Activated naive CD4-positive, alpha-beta T cell treated with Interleukin-2 at 50 U/mL for 16 hours (primary cell): ENCODE measurements at regions not wholly inside any gene's neighbourhood (a gene's known extent, or its start where the extent isn't known, plus 50 kb on each side); places are given as distances from the start of the nearest gene placed in this dataset.
"Not testable (repeated sequence)": the region's sequence is repeated elsewhere in the genome, so short reads cannot be mapped to it uniquely, and the experiment has no call there.

ENCODE experiments used
- DNase-seq: peaks from one replicate; pipeline ENCODE4 v3.0.0-alpha.2; 2020

DNA sequence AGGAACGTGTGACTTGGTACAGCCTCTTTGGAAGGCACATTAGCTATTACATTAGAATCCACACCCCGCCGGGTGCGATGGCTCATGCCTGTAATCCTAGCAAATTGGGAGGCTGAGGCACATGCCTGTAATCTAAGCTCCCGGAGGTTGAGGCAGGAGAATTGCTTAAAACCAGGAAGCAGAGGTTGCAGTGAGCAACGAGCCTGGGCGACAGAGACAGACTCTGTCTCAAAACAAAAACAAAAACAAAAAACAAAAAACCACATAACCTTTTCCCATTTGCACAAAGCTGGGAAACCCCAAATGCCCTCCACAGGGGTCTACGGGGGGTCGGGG, 82.7 kb upstream of the METTL9 start:
- not testable (repeated sequence) for DNase-seq

DNA sequence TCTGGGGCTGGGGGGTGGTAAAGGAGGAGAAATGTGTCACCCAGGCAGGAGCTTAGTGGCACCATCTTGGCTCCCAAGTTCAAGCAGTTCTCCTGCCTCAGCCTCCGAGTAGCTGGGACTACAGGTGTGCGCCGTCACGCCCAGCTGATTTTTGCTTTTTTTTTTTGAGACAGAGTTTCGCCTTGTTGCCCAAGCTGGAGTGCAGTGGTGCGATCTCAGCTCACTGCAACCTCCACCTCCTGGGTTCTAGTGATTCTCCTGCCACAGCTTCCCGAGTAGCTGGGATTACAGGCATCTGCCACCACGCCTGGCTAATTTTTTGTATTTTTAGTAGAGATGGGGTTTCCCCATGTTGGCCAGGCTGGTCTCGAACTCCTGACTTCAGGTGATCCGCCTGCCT, 82.1 kb upstream of the METTL9 start:
- DNase-seq, result not testable (repeated sequence)

DNA sequence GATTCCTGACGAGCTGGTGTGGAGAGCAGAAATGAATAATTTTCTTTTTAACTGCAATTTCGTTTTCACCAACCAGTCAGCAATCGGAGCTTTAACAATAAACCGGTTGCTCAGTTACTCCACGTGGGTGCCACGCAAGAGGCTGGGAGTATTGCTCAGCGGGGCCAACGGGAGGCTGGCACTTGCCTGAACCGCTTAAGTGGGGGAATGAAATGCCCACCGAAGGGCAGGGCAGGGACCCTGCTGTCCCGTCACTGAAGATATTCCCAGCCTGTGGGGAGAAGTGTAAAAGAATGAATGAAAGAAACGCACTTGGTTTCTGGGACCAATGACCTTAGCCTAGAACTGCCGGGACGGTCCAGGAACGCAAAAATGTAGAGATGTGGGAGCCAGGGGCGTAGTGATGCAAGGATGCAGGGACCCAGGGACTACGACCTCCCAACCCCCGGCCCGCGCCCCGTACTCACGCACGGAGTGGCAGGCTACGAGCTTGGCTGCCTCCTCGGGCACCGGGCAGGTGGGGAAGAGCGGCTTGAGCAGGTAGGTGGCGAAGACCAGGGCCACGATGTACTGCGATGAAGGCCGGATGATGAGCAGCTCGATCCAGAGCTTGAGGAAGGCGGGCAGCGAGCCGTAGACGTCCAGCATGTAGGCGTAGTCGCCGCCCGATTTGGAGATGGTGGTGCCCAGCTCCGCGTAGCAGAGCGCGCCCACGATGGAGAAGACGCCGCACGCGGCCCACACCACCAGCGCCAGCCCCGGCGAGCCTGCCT, 79.8 kb upstream of the METTL9 start:
- DNase-seq, result peak; percentile 53

DNA sequence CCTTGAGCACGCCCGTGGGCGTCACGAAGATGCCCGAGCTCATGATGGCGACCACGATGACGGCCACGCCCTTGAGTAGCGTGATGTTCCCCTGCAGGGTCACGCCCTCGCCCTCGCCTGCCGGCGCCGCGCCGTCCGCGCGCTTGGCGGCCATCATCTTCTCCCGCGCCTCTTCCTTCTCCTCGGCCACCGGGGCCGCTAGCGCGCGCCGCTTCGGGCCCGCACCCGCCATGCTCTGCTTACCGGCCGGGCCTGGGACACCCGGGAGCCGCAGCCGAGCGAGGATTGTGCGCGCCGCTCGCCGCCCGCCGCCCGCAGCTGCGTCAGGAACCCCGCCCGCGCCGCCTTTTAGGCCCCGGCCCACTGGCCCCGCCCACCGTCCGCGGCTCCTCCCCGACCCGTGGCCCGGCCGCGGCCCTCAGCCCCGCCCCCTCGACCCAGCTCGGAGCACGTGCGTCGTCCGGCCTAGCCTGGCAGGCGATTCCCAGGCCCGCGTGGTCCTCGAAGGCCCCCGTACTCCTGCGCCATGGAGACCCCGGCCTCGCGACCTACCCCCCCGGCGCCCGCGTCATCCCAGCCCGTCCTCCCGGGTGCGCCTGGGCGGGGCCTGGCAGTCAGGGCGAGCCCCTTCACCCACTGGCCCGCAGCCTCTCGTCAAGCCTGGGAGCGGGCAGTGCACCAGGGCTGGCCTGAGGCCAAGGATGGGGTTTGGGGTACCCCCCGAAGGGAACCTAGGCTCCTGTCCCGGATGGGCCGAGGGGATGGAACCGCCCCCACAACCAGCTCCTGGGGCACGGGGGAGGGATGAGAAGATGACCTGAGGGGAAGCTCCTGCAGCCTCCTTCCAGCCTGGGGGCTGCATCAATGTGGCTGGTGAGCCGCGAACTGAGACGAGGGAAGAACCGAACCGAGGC, 79.0 kb upstream of the METTL9 start:
- peak; percentile 98 for DNase-seq

DNA sequence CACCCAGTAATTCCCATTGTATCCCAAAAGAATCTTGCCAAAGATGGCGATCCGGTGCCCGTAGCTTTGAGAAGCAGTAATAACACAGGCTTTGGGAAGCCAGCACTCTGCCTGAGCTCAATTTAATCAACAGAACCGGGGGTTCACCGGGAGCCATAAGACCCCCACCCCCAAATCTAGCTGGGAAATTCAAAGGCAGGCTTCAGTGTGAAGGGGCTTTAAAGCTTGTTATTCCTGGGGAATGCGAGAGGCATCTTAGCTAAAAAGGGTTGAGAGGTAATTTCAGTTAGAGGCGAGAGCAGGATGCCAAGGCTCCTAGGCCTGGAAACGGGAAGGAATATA, 78.4 kb upstream of the METTL9 start:
- not testable (repeated sequence) for DNase-seq

DNA sequence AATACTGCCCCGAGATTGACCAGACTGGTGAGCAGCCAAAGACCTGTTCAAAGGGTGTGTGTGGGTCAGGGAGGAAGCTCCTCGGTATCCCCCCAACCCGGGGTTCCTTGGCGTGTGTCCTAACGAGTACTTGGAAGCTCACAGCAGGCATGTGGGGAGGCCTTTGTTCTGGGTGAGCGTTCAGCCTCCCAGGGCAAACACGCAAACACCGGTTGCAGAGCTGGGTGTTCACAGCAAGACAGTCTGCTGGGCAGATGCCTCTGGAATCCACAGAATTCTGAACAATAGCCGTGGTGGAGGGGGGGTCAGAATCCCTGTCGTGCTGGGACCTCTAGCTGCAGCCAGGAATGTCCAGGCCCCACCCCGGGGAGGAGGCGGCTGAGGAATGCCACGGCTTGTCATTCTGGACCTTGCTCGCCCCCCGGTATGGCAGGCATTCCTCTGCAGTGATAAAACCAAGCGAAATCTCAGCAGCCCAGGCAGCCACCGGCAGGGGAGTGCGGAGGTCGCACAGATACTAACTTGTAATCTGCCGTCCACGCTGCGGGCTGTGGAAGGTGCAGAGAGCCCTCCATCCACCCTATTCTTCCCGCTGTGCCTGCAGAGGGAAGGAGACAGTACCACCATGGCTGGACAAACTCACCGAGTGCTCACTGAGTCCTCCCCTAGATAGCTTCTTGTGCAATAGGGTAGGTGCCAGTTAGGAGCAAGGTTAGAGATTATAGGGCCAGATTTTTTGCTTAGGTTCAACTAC, 77.8 kb upstream of the METTL9 start:
- DNase-seq, result not testable (repeated sequence)

DNA sequence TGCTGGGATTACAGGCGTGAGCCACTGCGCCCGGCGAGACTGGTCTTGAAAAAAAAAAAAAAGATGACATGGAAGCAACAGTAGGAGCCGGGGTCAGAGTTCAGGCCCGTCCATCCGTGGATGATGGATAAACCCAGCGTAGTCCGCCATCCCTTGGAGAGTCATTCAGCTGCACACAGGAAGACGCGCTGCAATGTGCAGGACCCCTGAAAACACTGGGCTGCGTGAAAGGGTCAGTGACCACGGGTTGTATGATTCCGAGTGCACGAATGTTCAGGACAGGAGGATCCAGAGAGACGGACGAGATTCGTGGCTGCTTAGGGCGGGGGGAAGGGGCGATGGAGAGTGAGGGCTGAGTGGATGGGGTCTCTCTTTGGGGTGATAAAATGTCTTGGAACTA, 76.5 kb upstream of the METTL9 start:
- DNase-seq, result not testable (repeated sequence)

DNA sequence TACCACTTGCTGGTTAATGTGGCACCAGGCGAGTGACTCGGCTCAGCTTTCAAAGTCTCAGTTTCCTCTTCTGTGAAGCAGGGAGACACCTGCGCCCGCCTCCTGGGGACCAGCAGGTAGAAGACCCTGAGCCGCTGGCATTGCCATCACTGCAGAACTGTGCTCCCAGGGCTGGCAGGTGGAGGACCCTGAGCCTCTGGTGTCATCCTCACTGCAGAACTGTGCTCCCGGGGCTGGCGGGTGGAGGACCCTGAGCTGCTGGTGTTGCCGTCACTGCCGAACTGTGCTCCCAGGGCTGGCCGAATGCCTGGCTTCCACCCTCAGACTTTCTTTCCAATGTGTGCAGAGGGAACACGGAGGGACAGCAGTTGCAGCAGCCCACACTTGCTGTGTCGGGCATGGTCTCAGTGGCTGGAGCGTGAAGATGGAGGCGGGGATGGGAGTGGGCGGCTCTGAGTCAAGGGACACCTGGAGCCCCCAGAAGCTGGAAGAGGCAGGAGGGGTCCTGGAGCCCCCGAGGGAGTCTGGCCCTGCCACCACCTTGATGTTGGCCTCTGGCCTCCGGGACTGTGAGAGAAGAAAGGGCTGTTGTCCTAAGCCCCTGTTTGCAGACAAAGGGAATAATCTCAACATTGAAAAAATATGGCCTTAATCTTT, 75.8 kb upstream of the METTL9 start:
- no peak for DNase-seq

DNA sequence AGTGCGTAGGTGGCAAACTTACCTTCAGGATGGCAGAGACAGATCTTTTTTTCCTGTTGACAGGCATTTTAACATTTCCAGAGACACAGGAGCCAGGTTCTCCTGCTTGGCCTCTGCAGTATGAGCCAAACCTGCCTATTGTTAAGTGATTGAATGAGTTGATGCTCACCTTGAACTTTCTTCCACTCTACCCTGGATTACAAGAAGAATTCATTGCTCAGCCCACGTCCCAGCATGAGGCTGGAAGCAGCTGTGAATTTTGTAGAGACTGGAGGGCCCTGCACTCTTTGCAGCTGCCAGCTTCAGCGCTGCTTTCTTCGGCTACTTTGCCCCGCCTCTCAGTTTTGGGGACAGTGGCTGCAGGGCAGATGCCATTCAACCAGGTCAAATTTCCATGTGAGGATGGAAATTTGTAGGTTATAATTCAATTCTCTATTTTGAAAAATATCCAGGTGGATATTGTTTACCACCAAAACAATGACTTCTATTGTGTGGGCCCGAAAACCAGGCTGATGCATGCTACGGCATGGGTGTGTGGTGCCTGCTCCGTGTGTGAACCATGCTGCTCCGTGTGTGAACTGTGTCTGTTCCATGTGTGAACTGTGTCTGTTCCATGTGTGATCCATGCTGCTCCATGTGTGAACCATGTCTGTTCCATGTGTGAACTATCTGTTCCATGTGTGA, 75.2 kb upstream of the METTL9 start:
- DNase-seq, result no peak

DNA sequence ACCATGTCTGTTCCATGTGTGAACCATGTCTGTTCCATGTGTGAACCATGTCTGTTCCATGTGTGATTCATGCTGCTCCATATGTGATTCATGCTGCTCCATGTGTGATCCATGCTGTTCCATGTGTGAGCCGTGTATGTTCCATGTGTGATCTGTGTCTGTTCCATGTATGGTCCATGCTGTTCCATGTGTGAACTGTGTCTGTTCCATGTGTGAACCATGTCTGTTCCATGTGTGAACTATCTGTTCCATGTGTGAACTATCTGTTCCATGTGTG, 74.7 kb upstream of the METTL9 start:
- DNase-seq, result not testable (repeated sequence)

DNA sequence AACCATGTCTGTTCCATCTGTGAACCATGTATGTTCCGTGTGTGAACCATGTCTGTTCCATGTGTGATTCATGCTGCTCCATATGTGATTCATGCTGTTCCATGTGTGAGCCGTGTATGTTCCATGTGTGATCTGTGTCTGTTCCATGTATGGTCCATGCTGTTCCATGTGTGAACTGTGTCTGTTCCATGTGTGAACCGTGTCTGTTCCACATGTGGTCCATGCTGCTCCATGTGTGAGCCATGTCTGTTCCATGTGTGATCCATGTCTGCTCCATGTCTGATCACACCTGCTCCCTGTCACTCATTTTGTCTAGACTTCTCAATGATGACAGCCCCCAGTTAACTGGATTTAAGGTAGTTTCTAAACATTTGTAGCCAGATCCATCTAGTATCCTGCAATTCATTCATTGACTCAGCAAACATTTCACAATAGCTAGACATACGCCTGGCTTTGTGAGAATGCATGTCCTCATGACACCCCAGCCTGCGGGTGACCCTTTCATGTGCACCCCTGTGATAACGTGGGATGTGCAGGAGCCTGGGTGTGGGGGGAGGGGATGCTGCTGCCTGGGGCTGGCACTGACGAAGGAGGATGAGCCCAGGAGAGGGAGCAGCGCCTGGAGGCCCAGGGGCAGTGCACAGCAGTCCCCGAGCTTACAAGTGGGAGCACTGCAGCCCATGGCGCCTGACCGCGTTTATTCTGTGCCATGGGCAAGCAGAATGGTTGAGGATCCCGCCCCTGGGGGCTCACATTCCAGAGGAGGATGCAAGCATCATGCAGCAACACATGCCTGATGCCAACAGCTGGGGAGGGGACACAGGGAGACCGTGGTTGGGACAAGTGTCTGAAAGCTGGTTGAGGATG, 74.1 kb upstream of the METTL9 start:
- not testable (repeated sequence) for DNase-seq

DNA sequence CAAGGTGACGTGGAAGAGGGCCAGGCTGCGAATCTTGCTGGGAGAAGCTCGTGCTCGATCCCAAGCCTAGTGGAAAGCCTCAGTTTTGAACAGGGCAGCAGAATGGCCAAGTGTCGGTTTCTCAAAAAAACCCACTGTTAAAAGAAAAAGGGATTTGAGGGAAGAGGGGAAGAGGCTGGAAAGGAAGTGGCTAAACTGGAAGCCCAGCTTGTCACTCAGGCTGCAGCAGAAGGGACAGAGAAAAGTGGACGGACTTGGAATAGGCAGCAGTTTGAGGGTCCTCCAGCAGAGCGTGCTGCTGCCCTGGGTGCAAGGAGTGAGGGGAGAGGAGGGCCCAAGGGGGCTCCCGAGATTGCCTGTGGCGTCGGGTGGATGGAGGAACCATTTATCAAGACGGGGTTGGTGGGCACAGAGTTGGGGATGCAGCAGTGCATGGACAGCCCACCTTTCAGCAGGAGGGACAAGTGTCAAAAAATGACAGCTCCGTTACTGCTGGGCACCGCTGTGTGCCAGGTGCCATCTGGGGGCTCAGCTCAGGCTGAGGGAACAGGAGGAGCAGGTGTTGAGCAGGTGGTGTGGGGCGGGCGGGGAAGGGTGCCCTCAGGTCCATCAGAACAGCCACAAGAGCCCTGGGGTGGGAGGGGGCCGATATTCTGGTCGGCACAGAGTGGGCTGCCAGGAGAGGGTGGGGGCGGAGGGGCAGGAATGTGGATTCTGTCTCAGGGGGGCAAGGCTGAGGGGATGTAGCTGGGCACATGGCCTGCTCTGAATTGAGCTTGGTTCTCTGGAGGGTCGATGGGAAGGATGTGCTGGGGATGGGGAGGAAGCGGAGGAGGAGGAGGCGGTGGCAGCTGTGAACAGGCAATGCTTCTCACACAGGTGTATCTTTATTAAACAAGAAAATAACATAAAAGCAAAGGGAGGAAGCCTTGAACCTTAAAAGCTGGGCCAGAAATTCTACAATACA, 73.1 kb upstream of the METTL9 start:
- DNase-seq, result not testable (repeated sequence)

DNA sequence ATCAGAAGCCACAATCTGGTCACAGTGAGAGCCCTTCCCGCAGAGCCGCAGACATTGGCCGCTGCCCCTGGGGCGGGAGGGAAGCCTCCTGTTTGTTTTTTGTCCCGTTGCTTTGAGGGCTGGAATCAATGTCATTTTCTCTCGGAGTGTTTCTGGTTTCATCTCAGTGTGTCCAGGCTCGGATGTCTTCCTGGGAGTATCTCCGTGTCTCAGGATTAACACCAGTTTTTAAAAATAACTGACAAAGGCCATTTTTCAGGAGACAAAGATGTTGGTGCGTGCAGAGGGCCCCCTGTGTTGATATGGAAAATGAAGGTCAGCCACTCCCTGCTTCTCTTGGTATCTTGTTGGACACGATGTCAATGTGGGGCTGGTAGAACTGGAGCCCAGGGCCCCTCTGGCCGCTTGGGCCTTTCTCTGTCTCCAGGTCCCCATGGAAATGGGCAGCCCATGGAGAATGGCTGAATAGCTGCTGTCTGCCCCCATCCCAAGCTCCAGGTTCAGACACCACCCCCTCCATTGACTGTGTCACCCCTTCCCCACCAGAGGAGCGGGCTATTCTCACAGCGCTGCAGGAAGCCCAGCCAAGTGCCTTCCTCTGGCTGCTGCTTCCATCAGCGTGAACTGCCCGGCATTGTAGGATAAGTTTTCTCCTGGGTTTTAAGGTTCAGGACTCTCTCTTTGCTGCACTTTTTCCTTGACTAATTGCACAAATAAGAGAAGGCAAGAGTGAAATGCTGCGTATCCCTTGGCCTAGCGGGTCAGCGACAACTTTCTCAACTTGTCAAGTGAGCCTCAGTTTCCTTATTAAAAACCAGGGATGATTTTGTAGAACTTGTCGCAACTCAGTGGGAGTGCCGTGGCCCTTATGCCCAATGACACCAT, 72.2 kb upstream of the METTL9 start:
- no peak for DNase-seq

DNA sequence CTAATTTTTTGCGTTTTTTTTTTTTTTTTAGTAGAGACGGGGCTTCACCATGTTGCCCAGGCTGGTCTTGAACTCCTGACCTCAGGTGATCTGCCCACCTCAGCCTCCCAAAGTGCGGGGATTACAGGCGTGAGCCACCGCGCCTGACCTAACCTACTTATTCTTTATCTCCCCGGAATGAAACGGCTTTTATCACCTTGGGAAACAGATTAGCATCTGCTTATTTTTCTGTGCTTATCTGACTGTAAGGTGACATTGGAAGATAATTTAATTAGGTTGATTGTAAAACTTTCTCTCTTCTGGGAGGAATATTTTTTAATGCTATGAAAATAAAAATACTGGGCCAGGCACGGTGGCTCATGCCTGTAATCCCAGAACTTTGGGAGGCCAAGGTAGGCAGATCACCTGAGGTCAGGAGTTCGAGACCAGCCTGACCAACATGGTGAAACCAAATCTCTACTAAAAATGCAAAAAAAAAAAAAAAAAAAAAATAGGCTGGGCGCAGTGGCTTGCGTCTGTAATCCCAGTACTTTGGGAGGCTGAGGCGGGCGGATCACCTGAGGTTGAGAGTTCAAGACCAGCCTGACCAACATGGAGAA, 70.2 kb upstream of the METTL9 start:
- not testable (repeated sequence) for DNase-seq

DNA sequence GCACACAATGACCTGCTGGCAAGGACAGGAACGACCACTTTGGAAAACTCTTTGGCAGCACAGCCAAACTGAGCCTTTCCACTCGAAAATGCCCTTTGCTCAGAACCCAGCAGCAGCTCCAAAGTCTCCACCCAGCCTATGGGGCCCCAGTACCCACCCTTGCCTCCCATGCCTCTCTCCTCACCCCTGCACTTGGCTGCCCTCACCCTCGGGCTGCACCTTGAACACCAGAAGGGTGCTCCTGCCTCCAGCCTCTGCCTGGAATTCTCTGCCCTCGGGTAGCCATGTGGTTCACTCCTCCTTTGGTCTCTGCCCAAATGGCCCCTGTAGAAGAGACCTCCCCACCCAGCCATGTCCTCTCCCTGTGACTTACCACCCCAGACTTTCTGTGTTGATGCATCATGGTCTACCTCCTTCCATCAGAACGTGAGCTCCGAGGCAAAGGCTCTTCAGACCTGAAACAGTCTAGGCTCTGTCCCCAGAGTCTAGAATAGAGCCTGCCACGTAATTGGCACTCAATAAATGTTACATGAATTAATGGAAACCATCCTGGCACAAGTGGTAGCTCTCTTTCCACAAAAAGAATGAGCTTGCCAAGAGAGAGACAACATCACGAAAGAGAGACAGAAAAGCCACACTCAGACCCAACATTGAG, 68.5 kb upstream of the METTL9 start:
- DNase-seq, result not testable (repeated sequence)

DNA sequence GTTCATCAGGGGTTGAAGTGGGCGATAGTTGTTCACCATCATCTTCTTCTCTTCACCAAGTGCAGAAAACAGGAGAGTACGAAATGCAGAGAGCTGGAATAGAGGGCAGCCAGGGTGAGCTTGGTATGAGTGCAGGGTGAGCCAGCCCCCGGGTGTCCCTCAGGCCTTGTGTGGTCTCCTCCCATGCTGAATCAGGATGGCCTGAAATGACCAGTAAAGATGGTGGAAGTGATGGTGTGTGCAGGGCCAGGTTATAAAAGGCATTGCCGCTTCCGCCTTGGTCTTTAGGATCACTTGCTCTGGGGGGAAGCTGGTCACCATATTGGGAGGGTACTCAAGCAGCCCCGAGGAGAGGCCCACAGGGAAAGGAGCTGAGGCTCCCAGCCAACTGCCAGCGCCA, 66.4 kb upstream of the METTL9 start:
- DNase-seq, result not testable (repeated sequence)

DNA sequence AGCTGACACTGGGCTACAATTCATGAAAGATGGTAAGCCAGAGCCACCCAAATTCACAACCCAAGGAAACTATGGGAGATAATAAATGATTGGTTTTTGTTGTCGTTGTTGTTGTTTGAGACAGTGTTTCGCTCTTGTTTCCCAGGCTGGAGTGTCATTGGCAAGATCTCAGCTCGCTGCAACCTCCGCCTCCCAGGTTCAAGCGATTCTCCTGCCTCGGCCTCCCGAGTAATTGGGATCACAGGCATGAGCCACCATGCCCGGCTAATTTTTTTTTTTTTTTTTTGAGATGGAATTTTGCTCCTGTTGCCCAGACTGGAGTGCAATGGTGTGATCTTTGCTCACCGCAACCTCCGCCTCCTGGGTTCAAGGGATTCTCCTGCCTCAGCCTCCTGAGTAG, 65.9 kb upstream of the METTL9 start:
- not testable (repeated sequence) for DNase-seq

DNA sequence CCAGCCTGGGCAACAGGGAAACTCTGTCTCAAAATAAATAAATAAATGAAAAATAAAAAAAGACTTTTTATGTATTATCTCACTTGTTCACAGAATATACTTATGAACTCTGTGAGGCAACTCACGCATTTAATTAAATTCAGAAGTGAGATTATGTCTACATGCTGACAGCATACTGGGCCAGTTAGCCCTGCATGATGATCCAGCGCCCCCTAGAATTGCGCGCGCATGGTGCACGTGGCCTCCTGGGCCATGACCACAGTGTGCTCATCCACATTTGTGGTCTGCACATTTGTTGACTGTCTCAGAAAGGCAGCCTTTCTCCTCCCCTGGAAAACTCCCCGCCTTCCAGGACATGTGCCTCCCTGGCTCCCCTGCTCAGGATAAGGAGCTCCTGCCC, 64.8 kb upstream of the METTL9 start:
- not testable (repeated sequence) for DNase-seq
